Neural cell (in vitro differentiated cells): ENCODE measurements at regions not wholly inside any gene's neighbourhood (a gene's known extent, or its start where the extent isn't known, plus 50 kb on each side); places are given as distances from the start of the nearest gene placed in this dataset.

Source experiments
- EZH2 ChIP-seq: fragments of 200-600, 300-800 bp; shearing (Covaris generic), sonication (generic); IDR thresholded peaks from 2 replicates; pipeline ENCODE4 v1.6.1; 2014; ENCODE audit warnings: antibody characterized with exemption, low read length, borderline replicate concordance, mild to moderate bottlenecking; ENCODE audit not compliant: insufficient read depth, poor library complexity, severe bottlenecking
- POLR2AphosphoS5 ChIP-seq: IDR thresholded peaks from 2 replicates; pipeline ENCODE4 v1.6.1; 2012
- REST ChIP-seq: IDR thresholded peaks from 2 replicates; pipeline ENCODE4 v1.6.1; 2012; ENCODE audit warnings: borderline replicate concordance
- TAF1 ChIP-seq: IDR thresholded peaks from 2 replicates; pipeline ENCODE4 v1.6.1; 2012; ENCODE audit warnings: low read depth
- TF ChIP-seq, protein P1 (sequence below): fragments of 450-650 bp; IDR thresholded peaks from 2 replicates; pipeline ENCODE4 v1.5.1; 2014; ENCODE audit warnings: antibody characterized with exemption, mild to moderate bottlenecking, moderate library complexity; ENCODE audit not compliant: poor library complexity, severe bottlenecking

DNA sequence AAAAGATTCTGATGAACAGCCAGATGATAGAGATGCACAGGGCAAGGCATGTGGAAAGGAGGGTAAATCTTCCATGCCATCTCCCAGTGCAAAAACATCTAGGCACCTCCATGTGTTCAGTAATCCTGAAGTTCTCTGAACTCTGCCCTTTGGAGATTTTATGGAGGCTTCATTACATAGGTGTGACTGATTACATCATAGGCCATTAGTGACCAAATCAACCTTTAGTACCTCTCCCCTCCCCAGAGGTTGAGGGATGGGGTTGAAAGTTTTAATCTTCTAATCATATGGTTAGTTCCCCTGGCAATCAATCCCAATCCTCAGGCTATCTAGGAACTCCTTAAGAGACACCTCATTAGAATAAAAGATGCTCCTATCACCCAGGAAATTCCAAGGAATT lies 2190.2 kb upstream of the PIK3C3 start:
- no peak for TF ChIP-seq TAF1
- TF ChIP-seq POLR2AphosphoS5, result no peak
- TF ChIP-seq REST, result no peak
- TF ChIP-seq, protein P1, sequence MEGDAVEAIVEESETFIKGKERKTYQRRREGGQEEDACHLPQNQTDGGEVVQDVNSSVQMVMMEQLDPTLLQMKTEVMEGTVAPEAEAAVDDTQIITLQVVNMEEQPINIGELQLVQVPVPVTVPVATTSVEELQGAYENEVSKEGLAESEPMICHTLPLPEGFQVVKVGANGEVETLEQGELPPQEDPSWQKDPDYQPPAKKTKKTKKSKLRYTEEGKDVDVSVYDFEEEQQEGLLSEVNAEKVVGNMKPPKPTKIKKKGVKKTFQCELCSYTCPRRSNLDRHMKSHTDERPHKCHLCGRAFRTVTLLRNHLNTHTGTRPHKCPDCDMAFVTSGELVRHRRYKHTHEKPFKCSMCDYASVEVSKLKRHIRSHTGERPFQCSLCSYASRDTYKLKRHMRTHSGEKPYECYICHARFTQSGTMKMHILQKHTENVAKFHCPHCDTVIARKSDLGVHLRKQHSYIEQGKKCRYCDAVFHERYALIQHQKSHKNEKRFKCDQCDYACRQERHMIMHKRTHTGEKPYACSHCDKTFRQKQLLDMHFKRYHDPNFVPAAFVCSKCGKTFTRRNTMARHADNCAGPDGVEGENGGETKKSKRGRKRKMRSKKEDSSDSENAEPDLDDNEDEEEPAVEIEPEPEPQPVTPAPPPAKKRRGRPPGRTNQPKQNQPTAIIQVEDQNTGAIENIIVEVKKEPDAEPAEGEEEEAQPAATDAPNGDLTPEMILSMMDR, result no peak
- no peak for TF ChIP-seq EZH2
